GM19455 (cell line): ENCODE measurements at regions not wholly inside any gene's neighbourhood (a gene's known extent, or its start where the extent isn't known, plus 50 kb on each side); places are given as distances from the start of the nearest gene placed in this dataset.

Experiments used
- ATAC-seq: cut with Tn5 transposase; IDR thresholded peaks from one replicate; pipeline ENCODE4 v1.9.1; 2021; ENCODE audit not compliant: unreplicated experiment

DNA sequence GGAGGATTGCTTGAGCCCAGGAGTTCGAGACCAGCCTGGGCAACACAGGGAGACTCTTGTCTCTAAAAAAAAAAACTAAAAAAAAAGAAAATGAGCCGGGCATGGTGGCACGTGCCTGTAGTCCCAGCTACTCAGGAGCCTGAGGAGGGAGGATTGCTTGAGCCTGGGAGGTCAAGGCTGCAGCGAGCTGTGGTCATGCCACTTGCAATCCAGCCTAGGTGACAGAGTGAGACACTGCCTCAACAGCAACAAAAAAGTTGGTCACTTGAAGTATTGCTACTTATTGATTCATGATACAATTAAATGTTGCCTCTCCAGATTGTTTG lies 57.9 kb upstream of the CXADR start:
- no peak for ATAC-seq

DNA sequence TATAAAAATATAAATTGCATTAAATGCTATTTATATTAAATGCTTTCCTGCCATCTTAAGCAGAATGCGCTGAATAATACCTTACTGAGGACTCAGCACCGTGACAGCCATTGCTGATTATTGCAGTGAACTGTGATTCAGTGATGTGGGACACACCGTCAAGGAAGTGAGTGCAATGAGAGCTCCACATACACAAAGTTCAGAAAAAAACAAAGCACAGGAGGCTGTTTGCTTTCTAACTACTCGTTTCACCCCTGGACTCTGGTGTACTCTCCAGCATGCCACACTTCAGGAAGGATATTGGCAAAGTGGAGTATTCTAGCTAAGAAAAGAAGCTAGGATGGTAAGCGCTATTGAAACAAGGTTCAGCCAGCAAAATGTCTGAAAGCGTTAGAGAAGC lies 57.4 kb upstream of the CXADR start:
- no peak for ATAC-seq

DNA sequence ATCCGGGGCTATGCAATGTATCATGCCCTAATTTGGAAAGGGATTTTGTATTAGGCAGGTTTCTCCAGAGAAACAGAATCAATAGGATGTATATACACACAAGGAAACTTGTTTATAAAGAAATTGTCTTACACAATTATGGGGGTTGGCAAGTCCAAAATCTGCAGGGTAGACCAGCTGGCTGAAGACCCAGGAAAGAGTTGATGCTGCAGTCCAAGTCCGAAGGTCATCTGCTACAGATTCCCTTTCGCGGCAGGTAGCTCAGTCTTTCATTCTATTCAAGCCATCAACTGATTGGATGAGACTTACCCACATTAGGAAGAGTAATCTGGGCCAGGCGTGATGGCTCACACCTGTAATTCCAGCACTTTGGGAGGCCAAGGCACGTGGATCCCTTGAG lies 54.6 kb upstream of the CXADR start:
- ATAC-seq = no peak

- ATAC-seq = no peak
Observed at GRCh38 chr21:17460094-17460493, 52.7 kb upstream of the CXADR start.

GRCh38 chr21:17461014-17461413 lies 51.8 kb upstream of the CXADR start:
- no peak for ATAC-seq

DNA sequence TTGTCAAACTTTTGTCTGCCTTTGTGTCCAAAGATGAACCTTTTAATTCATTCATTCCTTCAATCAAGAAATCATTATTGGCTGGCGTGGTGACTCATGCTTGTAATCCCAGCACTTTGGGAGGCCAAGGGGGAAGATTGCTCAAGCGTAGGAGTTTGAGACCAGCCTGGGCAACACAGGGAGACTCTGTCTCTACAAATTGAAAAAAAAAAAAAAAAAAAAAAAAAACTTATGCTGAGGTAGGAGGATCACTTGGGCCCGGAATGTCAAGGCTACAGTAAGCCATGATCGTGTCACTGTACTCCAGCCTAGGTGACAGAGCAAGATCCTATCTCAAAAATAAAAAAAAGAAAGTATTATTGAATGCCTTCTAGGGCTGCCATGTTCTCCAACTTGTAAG lies 51.3 kb upstream of the CXADR start:
- no peak for ATAC-seq

DNA sequence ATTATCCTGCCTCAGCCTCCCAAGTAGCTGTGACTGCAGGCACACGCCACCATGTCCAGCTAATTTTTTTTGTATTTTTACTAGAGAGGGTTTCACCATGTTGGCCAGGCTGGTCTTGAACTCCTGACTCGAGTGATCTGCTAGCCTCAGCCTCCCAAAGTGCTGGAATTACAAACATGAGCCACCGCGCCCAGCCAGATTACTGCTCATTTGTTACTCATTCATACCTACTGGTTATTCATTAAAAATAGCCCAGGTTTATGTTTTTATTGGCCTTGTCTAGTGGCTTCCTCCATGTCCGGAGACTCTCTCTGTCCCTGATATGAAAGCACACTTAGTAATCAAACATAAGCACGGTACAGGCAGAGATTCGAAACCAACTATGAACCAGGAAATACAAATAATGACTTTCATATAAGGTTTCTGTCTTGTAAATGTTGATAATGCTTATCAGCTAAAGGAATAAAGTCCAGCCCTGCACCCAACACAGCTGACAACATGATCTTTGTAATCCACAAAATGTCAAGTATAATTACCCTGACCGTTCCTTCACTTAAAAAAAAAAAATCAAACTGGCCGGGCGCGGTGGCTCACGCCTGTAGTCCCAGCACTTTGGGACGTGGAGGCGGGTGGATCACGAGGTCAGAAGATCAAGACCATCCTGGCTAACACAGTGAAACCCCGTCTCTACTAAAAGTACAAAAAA lies 50.4 kb upstream of the CXADR start:
- no peak for ATAC-seq
